ENCODE measurements at regions not wholly inside any gene's neighbourhood (a gene's known extent, or its start where the extent isn't known, plus 50 kb on each side); places are given as distances from the start of the nearest gene placed in this dataset.
"Not testable (repeated sequence)": the region's sequence is repeated elsewhere in the genome, so short reads cannot be mapped to it uniquely, and the experiment has no call there.

DNA sequence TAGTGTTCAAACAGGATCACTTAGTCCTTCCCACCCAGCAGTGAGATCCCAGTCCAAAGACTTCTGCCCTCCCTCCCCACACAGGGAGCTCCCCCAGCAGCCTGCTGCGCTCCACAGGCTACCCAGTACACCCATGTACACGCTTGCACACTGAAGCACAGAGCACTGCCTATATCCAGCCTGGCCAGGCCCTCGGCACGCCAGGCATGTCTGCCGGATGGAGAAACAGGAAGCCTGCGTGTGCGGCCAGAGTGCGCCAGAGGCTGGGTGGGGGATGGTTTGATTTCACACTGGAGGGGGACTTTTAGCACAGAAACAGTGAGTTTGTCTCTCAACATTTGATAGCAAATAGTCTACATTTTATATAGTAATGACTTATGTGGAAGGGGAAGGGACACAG, 833.5 kb upstream of the IGFBP7 start:
- no peak for DNase-seq (ENCODE audit: extremely low read depth, low read depth, low spot score)

DNA sequence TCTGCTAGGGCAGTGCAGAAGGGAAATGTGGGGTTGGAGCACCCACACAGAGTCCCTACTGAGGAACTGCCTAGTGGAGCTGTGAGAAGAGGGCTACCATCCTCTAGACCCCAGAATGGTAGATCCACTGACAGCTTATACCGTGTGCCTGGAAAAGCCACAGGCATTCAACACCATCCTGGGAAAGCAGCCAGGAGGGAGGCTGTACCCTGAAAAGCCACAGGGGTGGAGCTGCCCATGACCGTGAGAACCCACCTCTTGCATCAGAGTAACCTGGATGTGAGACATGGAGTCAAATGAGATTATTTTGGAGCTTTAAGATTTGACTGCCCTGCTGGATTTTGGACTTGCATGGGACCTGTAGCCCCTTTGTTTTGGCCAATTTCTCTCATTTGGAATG, 827.1 kb upstream of the IGFBP7 start:
- DNase-seq (ENCODE audit: extremely low read depth, low read depth, low spot score): not testable (repeated sequence)

DNA sequence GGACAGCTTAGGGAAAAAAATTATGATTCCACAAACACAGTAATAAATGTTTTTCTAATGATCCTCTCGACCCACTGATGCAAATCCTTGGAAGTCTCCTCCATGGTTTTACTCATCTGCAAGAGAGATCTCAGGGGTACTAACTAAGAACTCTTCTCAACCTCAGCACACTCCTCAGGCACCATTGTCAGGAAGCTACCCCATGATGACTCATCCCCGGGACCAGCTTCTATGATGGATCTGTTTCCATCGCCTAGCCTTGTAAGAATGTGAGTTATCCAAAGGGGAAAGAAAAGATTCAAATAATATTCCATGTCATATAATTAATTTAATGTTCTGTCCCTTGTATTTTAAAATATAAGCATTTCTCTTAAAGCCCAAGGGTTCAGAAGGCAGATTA, 816.1 kb upstream of the IGFBP7 start:
- DNase-seq (ENCODE audit: extremely low read depth, low read depth, low spot score): no peak

DNA sequence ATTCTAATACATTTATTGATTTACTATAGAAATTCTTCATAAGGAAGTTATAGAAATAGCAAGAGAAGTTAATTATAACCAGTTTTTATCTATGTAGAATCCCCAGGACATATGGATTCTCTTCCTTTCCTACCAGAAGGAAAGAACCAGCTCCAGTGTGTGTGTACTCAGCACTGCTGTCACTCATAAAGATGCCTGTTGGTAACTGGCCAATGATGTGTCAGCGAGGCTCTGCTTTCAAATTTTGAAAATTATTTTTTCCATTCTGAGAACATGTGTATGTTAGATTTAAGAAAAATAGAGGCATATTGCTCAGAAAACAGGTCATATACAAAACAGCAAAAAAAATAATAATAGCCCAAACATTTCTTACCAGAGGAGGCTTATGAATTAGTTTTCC, 814.8 kb upstream of the IGFBP7 start:
- DNase-seq (ENCODE audit: extremely low read depth, low read depth, low spot score): no peak

DNA sequence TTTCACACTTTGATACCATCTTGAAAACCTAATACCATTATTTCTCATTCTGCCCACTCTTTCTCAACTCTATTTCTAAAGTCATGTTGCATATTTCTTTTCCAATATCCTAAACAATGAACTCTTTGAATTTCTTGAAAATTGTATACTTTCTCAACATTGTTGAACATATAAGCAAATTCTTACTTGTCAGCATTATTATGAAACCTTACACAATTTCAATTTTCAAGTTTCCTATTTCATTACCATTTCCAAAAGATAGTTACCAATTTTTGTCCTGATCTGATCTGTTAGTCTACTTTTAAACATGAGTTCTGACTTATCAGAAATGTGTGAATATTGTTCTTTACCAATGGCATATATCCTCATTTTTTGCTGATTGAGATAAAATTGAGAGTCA, 806.3 kb upstream of the IGFBP7 start:
- DNase-seq (ENCODE audit: extremely low read depth, low read depth, low spot score): no peak

DNA sequence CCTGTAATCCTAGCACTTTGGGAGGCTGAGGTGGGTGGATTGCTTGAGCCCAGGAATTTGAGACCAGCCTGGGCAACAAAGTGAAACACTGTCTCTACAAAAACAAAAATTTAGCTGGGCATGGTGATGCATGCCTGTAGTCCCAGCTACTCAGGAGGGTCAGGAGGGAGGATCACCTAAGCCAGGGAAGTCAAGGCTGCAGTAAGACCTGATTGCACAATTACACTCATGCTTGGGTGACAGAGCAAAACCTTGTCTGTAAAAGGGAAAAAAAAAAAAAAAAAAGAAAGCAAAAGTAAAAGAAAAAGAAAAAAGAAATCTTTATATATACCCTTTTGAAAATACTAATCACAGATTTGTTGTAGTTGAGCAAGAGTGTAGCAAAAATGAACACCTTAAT, 801.0 kb upstream of the IGFBP7 start:
- DNase-seq (ENCODE audit: extremely low read depth, low read depth, low spot score): no peak

DNA sequence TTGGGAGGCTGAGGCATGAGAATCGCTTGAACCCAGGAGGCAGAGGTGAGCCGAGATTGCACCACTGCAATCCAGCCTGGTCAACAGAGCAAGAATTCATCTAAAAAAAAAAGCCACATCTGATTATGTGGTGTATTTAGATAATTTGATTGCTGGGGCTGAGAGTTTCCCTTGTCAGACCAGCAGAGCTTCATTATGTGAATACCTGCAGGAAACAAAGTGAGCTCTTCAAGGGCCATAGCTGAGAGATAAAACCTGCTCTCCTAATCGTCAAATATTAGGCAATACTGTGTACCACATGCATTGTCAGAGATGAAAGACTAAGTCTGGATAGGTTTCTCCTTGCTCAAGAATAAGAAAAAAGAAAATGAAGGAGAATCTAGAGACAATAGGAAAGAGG, 800.0 kb upstream of the IGFBP7 start:
- no peak for DNase-seq (ENCODE audit: extremely low read depth, low read depth, low spot score)

DNA sequence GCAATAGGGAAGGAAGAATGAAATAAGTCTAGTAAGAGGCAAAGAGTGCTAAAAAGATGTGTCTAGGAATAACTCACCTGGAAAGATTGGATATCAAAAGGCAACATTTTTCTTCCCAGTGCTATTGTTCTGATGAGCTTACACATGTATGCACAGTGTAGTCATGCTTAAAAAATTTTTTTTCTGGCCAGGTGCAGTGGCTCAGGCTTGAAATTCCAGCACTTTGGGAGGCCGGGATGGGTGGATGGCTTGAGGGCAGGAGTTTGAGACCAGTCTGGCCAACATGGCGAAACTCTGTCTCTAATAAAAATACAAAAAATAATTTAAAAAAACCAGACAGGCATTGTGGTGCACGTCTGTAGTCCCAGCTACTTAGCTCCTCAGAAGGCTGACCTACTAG, 795.8 kb upstream of the IGFBP7 start:
- no peak for DNase-seq (ENCODE audit: extremely low read depth, low read depth, low spot score)

DNA sequence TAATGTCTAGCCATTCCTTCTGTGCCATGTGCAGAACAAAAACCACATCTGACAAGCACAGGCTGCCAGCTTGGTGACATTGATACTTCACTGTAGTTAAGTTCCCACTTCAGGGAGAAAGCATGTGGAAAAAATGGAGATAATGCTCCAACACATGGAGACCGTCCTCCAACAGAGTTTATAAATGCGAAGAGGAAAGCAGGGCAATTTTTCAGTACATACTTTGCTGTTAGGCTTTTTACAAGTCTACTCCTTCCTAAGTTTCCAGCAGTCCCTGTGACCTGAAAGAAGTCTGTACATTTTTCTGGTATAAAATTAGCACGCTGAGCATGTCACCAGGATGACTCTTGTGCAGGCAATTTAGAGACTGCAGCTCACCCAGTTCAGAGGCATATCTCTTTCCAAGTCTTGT, 766.9 kb upstream of the IGFBP7 start:
- no peak for DNase-seq (ENCODE audit: extremely low read depth, low read depth, low spot score)

DNA sequence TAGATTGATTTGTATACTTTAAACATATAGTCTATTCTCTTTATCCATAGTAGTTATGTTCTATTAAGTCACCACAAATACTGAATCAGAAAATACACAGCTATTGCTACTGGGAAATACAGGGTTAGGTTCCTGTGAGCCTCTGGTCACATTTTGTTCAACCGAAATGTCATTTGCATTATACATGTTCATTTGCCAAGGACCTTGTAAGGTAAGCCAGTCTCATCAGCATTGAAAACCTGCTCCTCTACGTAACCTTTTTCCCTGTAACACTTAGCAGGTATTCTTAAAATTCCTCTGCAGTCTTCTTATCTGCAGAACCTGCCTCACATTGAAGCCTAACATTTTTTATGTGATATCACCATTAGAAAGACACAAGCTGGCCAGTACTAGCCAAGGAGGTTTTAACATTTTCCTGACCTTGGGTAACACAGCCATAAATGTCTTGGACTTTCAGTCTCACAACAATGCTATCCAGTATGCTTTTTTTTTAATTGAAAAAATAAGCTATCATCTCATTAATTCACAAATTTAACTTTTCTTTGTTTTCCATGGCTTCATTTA, 765.7 kb upstream of the IGFBP7 start:
- no peak for DNase-seq (ENCODE audit: extremely low read depth, low read depth, low spot score)

DNA sequence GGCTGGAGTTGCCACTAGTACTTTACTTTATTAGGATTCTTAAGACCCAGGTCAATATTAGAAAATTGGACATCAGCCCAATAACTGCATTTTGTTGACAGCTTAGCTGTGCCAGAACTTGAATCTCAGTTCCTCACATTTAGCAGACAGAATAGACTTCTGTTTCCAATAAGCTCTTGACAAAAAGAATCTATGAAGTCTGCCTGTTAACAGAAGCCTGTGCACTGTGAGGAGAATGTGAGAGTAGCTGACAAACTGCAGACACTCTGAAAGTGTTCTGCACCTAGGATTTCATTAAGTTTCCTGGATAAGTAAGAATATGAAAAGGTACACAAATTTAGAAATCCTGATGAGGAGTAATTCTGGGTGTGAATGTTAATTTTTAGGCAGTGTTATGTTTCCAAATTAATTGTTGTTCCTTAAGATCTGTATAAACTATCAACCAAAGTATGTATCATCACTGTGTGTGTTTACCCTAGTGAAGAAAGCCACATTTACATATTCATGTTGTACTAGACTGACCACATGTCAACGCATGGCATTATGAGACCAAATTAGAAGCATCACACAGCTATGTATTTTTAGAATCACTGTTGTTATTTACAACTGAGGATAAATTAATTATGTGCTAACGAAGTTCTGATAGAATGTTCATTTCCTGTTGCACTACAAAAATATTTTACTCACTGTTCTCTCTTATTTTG, 756.4 kb upstream of the IGFBP7 start:
- DNase-seq (ENCODE audit: extremely low read depth, low read depth, low spot score): no peak

DNA sequence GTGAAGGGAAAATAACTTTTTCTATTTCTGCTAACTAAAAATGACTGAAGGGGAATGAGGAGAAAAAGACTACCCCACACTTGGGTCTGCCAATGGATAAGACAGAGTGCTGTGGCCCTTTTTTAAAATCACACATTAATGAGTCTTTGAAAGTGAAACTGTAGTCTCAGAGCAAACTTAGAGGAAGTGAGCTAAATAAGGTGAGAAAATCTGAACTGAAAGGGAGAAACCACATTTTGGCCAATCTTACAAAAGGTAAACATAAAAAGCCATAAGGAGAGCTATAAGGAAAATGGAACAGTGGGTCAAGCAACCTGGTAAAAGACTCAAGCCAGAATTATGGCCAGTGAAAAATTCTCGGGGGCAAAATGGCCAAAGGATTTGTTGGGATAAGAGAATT, 755.1 kb upstream of the IGFBP7 start:
- DNase-seq (ENCODE audit: extremely low read depth, low read depth, low spot score): no peak

DNA sequence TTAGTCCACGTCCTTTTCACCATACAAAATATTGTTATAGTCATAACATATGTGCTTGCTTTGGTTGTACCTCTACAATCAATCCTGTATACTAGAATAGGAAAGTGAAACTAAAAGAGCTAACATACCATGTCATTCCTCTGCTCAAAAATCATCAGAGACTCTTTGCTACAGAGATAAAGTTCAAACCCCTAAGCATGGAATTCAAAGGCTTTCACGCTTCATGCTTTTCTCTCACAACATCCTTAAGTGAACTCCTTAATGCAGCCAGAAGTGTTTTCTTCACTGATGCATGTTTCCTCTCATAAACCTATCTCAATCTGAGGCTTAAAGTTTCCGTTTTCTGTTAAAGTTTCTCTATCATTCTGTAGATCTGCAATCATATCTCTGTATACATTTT, 744.6 kb upstream of the IGFBP7 start:
- DNase-seq (ENCODE audit: extremely low read depth, low read depth, low spot score): no peak

DNA sequence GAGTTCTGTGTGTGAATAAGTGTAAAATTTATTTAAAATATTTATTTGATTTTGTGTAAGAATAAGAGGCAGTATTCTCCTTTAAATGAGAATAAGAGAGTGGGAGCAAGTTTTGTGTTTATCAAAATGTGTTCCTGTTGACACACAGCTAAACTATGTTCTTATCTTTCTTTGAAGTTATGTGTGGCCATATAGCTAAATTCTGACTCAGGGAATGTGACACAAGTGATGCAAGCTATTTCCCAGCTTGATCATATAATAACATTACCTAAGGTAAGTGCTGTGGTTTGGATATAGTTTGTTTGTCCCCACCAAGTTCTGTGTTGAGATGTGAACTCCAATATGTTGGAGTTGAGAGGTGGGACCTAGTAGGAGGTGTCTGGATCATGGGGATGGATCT, 740.0 kb upstream of the IGFBP7 start:
- DNase-seq (ENCODE audit: extremely low read depth, low read depth, low spot score): no peak

DNA sequence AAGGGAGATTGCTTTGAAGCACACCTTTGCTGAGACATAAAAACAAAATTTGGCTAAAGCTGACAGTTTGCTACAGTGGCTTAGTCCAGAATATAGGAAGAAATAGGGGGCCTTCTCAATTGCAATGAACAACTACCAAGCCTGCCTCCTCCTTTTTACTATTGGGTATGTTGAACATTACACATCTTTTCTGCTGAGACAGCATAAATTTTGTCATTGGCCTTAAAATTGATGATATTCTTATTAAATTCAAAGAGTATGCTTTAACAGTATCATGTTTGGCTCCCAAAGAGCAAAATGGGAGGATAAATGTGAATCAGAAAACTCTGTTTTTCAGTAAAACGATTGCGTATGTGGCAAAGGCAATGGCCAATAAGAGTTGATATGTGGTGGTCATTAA, 721.9 kb upstream of the IGFBP7 start:
- no peak for DNase-seq (ENCODE audit: extremely low read depth, low read depth, low spot score)

DNA sequence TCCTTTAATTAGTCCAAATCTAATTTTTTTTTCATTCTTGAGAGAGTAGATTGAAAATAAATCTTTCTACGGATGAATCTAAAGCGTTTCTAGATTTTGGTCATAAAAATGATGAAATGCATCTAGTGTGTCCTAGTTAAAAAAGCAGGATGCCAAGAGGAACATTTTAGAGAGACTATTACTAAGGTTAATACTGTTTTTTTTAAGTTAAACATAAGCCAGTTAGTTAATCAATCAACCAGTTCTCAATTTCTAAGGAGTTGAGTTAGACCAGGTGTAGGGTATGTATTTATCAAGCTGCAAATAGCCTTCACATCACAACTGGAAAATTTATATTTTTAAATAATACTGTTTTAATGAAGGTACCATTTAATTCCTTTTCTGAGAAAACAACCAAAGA, 679.5 kb upstream of the IGFBP7 start:
- no peak for DNase-seq (ENCODE audit: extremely low read depth, low read depth, low spot score)

DNA sequence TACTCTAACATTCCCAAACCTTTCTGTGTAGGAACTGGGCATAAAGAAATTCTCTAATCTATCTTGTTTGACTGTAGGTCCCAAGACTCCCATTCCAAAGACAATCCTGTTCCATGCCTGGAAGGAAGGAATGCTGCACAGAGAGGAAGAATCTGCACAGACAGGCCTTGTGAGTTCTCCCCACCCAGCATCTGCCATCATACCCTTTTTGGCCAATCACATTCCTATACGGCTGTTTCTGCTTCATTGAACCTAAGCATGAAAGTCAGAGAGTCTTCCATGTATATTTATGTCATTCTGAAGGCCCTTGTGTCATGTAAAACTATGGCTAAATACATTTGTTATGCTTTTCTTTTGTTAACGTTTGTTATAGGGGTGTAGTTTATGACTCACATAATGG, 667.7 kb upstream of the IGFBP7 start:
- DNase-seq (ENCODE audit: extremely low read depth, low read depth, low spot score): no peak

DNA sequence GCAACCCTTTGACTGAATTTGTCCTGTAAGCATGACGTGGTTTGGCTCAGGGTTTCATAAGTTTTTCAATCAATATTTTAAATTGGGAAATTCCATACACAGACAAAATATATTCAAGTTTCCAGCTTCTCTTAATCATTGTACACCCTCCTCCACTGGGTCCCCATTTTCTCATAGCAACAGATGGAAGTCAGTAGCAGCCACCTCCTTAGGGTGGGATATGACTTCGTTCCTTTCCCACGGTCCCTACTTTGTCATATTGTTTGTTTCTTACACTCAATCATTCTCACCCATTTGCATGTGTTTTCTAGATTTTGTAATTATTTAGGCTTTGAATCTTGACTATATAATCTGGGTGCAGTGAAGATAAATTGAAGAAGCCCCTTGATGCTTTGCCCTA, 664.5 kb upstream of the IGFBP7 start:
- no peak for DNase-seq (ENCODE audit: extremely low read depth, low read depth, low spot score)

DNA sequence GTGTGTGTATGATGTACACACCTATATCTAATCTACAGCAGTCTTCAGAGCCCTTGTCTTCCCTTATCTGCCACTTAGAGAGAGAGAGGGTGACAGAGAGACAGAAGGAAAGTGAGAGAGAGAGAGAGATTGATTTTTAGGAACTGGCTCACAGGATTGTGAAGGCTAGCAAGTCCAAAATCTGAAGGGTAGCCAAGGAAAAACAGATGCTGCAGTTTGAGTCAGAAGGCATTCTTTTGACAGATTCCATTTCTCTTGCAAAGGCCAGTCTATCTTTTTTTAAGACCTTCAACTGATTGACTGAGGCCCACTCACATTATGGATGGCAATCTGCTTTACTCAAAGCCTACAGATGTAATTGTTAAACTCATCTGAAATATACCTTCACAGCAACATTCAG, 664.0 kb upstream of the IGFBP7 start:
- no peak for DNase-seq (ENCODE audit: extremely low read depth, low read depth, low spot score)

DNA sequence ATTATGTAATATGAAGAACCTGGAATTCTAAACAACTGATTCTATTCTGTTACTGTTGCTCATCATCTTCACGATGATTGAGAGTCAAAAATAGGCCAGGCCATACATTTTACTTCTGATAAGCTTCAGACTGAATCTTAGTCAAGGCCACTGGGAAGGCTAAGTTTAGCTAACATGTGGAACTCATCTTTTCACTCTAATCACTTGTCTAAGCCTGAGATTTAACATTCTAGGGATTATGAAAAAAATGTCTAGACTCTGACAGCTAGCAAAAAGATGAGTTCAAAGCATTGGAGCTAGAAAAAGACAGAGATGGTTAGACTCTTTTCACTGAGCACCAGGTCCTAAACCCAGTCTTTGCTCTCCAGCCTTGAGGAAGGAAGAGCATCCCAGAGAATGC, 656.2 kb upstream of the IGFBP7 start:
- no peak for DNase-seq (ENCODE audit: extremely low read depth, low read depth, low spot score)

DNA sequence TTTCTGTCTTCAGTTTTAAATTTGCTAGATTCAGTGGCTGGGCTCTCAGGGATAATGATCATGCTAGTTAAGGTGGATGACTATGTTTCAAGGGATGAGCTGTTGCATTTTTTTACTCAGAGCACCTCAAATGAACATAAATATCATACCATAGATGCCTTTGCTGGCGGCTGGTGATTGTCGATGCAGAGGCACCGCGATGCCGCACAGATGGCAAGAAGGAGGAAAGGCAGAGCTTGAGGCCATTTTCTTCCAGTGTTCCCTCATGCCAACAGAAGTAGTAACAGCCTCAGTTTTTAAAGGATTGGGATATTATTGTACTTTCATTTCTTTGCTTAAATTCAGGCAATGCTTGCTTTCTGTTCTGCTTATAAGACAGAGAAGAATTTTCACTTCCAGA, 654.7 kb upstream of the IGFBP7 start:
- DNase-seq (ENCODE audit: extremely low read depth, low read depth, low spot score): no peak

DNA sequence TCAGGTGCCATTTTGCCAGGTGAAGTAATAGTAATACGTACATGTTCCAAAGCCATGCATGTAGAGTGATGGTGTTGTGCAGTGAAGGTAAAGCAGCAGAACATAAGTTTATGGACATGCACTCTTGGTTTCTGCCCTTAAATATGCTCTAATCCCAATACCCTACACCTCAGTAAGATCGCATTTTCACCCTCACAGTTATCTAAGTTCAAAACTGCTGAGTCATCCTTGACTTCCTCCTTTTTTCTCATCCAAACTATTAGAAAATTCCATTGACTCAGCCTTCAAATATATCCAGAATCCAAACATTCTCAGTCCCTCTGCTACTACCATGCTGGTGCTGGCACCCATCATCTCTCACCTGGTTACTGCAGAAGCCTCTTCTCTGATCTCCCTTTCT, 652.9 kb upstream of the IGFBP7 start:
- no peak for DNase-seq (ENCODE audit: extremely low read depth, low read depth, low spot score)

DNA sequence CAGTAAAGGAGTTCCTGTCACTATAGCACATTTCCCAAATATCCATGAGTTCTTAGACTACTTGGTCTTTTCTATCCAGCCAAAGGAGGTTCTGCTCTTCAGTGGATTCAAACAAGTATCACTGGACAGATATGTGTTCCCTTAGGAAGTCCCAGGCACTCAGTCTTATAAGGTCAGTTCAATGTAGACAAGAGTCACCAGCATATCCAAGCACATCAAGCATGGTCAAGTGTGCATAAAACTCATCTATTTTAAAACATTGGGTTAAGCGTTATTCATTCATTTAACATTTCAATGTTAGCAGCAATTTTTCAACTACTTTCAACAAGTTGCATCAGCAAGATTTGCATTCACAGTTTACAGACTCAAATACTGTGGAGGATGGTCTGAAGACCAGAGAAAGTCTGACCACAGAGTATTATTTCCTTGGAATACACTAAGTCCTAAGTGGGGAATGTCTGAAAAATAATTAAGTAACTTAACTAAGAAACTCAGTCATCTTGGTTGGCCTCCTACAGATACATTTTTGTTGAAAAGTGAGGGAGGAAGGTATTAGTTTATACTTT, 630.5 kb upstream of the IGFBP7 start:
- DNase-seq (ENCODE audit: extremely low read depth, low read depth, low spot score): no peak

Data from glomerular endothelial cell (primary cell).